BLaER1 treated with 17β-estradiol and CSF1 and Interleukin-3, amounts not matched to agents 10 nM and 100 nM (cell line): ENCODE measurements at regions not wholly inside any gene's neighbourhood (a gene's known extent, or its start where the extent isn't known, plus 50 kb on each side); places are given as distances from the start of the nearest gene placed in this dataset.

Source experiments
- H3K27ac ChIP-seq, 11 experiments: shearing (Covaris generic); formaldehyde crosslinking; 2 replicates each; pipeline ENCODE4 v1.8.1; 2022
- H3K27me3 ChIP-seq, 11 experiments: shearing (Covaris generic); formaldehyde crosslinking; 2 replicates each; pipeline ENCODE4 v1.8.1; 2022
- H3K36me3 ChIP-seq, 11 experiments: shearing (Covaris generic); formaldehyde crosslinking; 2 replicates each; pipeline ENCODE4 v1.8.1; 2022
- H3K4me1 ChIP-seq, 10 experiments: shearing (Covaris generic); formaldehyde crosslinking; 2 replicates each; pipeline ENCODE4 v1.8.1; 2022
- H3K4me2 ChIP-seq, 11 experiments: shearing (Covaris generic); formaldehyde crosslinking; 2 replicates each; pipeline ENCODE4 v1.8.1; 2022
- H3K4me3 ChIP-seq, 10 experiments: shearing (Covaris generic); formaldehyde crosslinking; 2 replicates each; pipeline ENCODE4 v1.8.1; 2022
- H3K9ac ChIP-seq, 11 experiments: shearing (Covaris generic); formaldehyde crosslinking; 2 replicates each; pipeline ENCODE4 v1.8.1; 2022
- H3K9me3 ChIP-seq, 11 experiments: shearing (Covaris generic); formaldehyde crosslinking; replicated peaks in 1 of 11; 2 replicates each; pipeline ENCODE4 v1.8.1; 2022
- H4K20me1 ChIP-seq, 11 experiments: shearing (Covaris generic); formaldehyde crosslinking; 2 replicates each; pipeline ENCODE4 v1.8.1; 2022
- Cebpa-rat ChIP-seq, 11 experiments: shearing (Covaris generic); IDR thresholded peaks; 2 replicates each; pipeline ENCODE4 v1.8.1; 2022

GRCh38 chr11:19437760-19438159, 197.0 kb upstream of the E2F8 start:
- H3K27ac ChIP-seq = peak overlapping the region in 1 of 11 experiments; percentile 37; a peak in 2 of 22 replicates
- peak overlapping the region in 3 of 11 experiments; percentile 50 to 64 (median 60); a peak in 4 of 22 replicates for H3K4me2 ChIP-seq

DNA sequence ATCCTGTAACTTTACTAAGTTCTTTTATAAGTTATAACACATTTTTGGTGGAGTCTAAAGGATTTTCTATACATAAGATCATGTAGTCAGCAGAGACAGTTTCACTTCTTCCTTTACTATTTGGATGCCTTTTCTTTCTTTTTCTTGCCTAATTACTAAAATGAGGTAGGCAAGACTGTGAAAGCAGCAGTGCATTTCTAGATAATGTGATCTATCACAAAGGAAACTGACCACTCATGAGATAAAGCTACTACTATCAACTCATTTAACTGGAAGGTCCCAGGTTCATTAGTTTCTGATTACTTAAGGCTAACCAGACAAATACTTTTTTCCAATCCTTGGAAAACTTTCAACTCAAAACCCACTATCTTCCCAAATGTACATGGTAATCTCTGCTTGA, 196.2 kb upstream of the E2F8 start:
- H3K36me3 ChIP-seq = no peaks in the 10 kb centered on the region
- no peaks in the 10 kb centered on the region for H4K20me1 ChIP-seq
- peak overlapping the region in 4 of 11 experiments; percentile 22 to 63 (median 44); a peak in 6 of 22 replicates for H3K27ac ChIP-seq
- peak overlapping the region in 5 of 11 experiments; percentile 17 to 64 (median 50); a peak in 7 of 22 replicates for H3K4me2 ChIP-seq
- no peaks in the 10 kb centered on the region for H3K27me3 ChIP-seq
- peaks cover 0 to 8% (median 5%) of the 10 kb centered on the region in 11 experiments; a peak in 8 of 22 replicates for H3K9me3 ChIP-seq
- TF ChIP-seq Cebpa-rat (IDR thresholded peaks at IDR 0.05) = no peak
- no peak overlapping the region for H3K4me3 ChIP-seq
- H3K9ac ChIP-seq = no peak overlapping the region
- peaks cover 45 to 79% (median 53%) of the 10 kb centered on the region in 10 experiments for H3K4me1 ChIP-seq

More at GRCh38 chr11:19437760-19438159, 197.0 kb upstream of the E2F8 start:
- Histone ChIP-seq H4K20me1 (no peaks in the 10 kb centered on the region), H3K9me3 (peaks cover 0 to 8% (median 5%) of the 10 kb centered on the region in 11 experiments; a peak in 8 of 22 replicates), H3K9ac (no peak overlapping the region), H3K36me3 (no peaks in the 10 kb centered on the region), H3K4me1 (peaks cover 45 to 79% (median 53%) of the 10 kb centered on the region in 10 experiments), H3K4me3 (no peak overlapping the region), H3K27me3 (no peaks in the 10 kb centered on the region)
- no peak for TF ChIP-seq Cebpa-rat (IDR thresholded peaks at IDR 0.05)

DNA sequence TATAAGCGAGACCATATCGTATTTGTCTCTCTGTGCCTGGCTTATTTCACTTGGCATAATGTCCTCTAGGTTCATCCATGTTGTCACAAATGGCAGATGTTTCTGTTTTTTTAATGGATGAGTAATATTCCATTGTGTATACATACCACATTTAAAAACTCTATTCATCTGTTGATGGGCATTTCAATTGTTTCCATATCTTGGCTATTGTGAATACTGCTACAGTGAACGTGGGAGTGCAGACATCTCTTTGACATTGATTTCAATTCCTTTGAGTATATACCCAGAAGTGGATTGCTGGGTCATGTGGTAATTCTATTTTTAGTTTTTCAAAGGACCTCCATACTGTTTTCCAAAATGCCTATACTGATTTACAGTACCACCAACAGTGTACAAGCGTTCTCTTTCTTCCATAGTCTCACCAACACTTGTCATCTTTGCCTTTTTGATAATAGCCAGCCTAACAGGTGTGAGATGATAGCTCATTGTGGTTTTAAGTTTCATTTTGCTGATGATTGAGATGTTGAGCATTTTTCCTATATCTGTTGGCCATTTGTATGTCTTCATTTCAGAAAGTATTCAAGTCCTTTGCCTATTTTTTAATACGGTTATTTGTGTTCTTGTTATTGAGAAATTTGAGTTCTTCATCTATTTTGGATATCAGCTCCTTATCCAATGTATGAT, 194.7 kb upstream of the E2F8 start:
- Histone ChIP-seq H3K4me3 (no peak overlapping the region), H4K20me1 (no peaks in the 10 kb centered on the region), H3K9me3 (peaks cover 0 to 8% (median 4%) of the 10 kb centered on the region in 11 experiments; a peak in 8 of 22 replicates), H3K4me1 (peaks cover 36 to 80% (median 45%) of the 10 kb centered on the region in 10 experiments), H3K27me3 (no peaks in the 10 kb centered on the region), H3K27ac (no peak overlapping the region), H3K9ac (no peak overlapping the region), H3K36me3 (no peaks in the 10 kb centered on the region), H3K4me2 (peak overlapping the region in 4 of 11 experiments; percentile 13 to 82 (median 55); a peak in 10 of 22 replicates)
- TF ChIP-seq Cebpa-rat (IDR thresholded peaks at IDR 0.05) = no peak

GRCh38 chr11:19433791-19434190, 193.0 kb upstream of the E2F8 start:
- Histone ChIP-seq H3K9me3 (peaks cover 0 to 8% (median 3%) of the 10 kb centered on the region in 11 experiments; a peak in 8 of 22 replicates), H3K27me3 (no peaks in the 10 kb centered on the region), H3K4me3 (no peak overlapping the region), H3K9ac (peak overlapping the region in 5 of 11 experiments; percentile 3 to 77 (median 62); a peak in 6 of 22 replicates), H3K4me2 (peak overlapping the region; percentile 60 to 82 (median 77)), H3K36me3 (no peaks in the 10 kb centered on the region), H3K27ac (peak overlapping the region in 9 of 11 experiments; percentile 13 to 85 (median 69); a peak in 13 of 22 replicates), H4K20me1 (no peaks in the 10 kb centered on the region), H3K4me1 (peaks cover 42 to 97% (median 46%) of the 10 kb centered on the region in 10 experiments)
- no peak for TF ChIP-seq Cebpa-rat (IDR thresholded peaks at IDR 0.05)

DNA sequence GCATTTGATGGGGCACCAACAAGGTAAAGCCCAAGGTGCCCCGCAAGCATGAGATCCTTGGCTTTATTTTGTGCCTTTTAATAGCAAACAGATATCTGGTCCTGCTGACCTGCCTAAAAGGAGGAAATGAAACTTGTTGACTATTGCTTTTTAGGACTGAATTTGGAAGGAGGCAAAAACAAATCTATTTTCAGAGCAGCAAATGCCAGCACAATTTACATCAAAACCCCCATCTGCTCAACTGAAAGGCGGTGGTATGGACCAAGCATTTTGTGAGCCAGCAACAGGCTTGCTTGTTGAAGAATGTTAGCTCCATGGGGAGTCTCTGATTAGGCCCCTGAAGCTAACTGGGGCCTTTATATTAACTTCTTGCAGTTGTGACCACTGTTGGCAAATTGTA, 192.6 kb upstream of the E2F8 start:
- peak overlapping the region in 8 of 11 experiments; percentile 4 to 77 (median 58); a peak in 11 of 22 replicates for H3K9ac ChIP-seq
- no peaks in the 10 kb centered on the region for H3K27me3 ChIP-seq
- no peaks in the 10 kb centered on the region for H4K20me1 ChIP-seq
- H3K4me2 ChIP-seq = peak overlapping the region; percentile 60 to 82 (median 77)
- peaks cover 0 to 8% (median 3%) of the 10 kb centered on the region in 11 experiments; a peak in 8 of 22 replicates for H3K9me3 ChIP-seq
- no peaks in the 10 kb centered on the region for H3K36me3 ChIP-seq
- H3K27ac ChIP-seq = peak overlapping the region in 10 of 11 experiments; percentile 29 to 85 (median 64); a peak in 15 of 22 replicates
- peaks cover 42 to 100% (median 47%) of the 10 kb centered on the region in 10 experiments for H3K4me1 ChIP-seq
- TF ChIP-seq Cebpa-rat (IDR thresholded peaks at IDR 0.05) = no peak
- H3K4me3 ChIP-seq = peak overlapping the region in 1 of 10 experiments; percentile 1; a peak in 1 of 20 replicates

DNA sequence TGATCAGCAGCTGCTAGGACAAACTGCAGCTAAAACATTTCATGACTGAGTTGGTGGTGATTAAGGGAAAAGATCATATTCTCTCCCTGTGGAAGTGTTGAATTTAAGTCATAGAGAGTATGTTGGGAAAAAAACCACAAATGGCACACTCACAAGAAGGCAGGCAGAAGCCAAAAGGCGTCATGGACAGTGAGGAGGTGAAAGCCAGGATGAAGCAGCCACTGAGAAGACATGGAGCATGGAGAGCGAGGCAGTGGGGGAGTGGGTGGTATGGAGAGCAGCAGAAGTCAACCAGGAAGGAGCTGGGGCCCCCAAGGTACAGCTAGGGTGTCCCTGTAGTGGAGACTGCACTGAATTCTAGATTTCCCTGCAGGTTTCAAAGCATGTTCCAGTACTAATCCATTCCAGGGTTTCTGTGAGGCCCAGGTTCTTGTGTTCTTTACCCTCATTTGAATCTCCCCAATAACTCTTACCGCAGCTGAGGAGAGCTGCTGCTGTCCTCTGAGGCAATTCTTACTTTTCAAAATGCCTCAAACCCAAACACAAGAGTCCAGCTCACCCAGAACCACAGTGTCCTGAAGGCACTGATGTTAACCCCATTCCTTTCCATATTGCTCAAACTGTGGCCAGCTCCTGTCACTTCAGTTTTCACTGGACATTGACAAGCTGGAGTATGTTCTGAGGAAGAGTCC, 191.8 kb upstream of the E2F8 start:
- Histone ChIP-seq H3K4me3 (peak overlapping the region in 3 of 10 experiments; percentile 1 to 6 (median 2); a peak in 2 of 20 replicates), H4K20me1 (no peaks in the 10 kb centered on the region), H3K4me2 (peak overlapping the region; percentile 60 to 82 (median 77)), H3K9ac (peak overlapping the region in 9 of 11 experiments; percentile 4 to 77 (median 53); a peak in 15 of 22 replicates), H3K36me3 (no peaks in the 10 kb centered on the region), H3K27ac (peak overlapping the region; percentile 19 to 85 (median 59); a peak in 19 of 22 replicates), H3K9me3 (peaks cover 0 to 8% (median 3%) of the 10 kb centered on the region in 11 experiments; a peak in 8 of 22 replicates), H3K27me3 (no peaks in the 10 kb centered on the region), H3K4me1 (peaks cover 42 to 100% (median 47%) of the 10 kb centered on the region in 10 experiments)
- TF ChIP-seq Cebpa-rat (IDR thresholded peaks at IDR 0.05) = no peak

GRCh38 chr11:19430754-19431398, 190.1 kb upstream of the E2F8 start:
- H3K4me2 ChIP-seq = peak overlapping the region in 3 of 11 experiments; percentile 77 to 82 (median 80); a peak in 6 of 22 replicates
- no peaks in the 10 kb centered on the region for H3K27me3 ChIP-seq
- H3K4me3 ChIP-seq = no peak overlapping the region
- no peaks in the 10 kb centered on the region for H4K20me1 ChIP-seq
- peaks cover 46 to 100% (median 56%) of the 10 kb centered on the region in 10 experiments for H3K4me1 ChIP-seq
- no peak overlapping the region for H3K9ac ChIP-seq
- H3K9me3 ChIP-seq = peaks cover 0 to 1% (median 0%) of the 10 kb centered on the region in 11 experiments; a peak in 3 of 22 replicates
- no peaks in the 10 kb centered on the region for H3K36me3 ChIP-seq
- TF ChIP-seq Cebpa-rat (IDR thresholded peaks at IDR 0.05) = no peak
- peak overlapping the region in 1 of 11 experiments; percentile 18; a peak in 3 of 22 replicates for H3K27ac ChIP-seq

- Histone ChIP-seq H3K27me3 (no peaks in the 10 kb centered on the region), H3K36me3 (no peaks in the 10 kb centered on the region), H3K27ac (peak overlapping the region in 2 of 11 experiments; percentile 14 to 18; a peak in 3 of 22 replicates), H3K4me3 (no peak overlapping the region), H3K9me3 (no peaks in the 10 kb centered on the region), H4K20me1 (no peaks in the 10 kb centered on the region), H3K9ac (no peak overlapping the region), H3K4me1 (peaks cover 44 to 100% (median 57%) of the 10 kb centered on the region in 10 experiments), H3K4me2 (peak overlapping the region in 4 of 11 experiments; percentile 29 to 82 (median 78); a peak in 6 of 22 replicates)
- no peak for TF ChIP-seq Cebpa-rat (IDR thresholded peaks at IDR 0.05)
Measured at GRCh38 chr11:19430346-19430745, 189.6 kb upstream of the E2F8 start.
